Endothelial cell of umbilical vein (primary cell): ENCODE measurements at regions not wholly inside any gene's neighbourhood (a gene's known extent, or its start where the extent isn't known, plus 50 kb on each side); places are given as distances from the start of the nearest gene placed in this dataset.

Experiments used
- BruUV-seq: library from RNA; stranded (reverse); fragments of 400-500 nt; replicated peaks from 2 replicates; lab custom pipeline; 2021; lab: Mats Ljungman, UMichigan
- CTCF ChIA-PET: fragments of 300-600, 350-600 bp; sonication (Branson Sonifier 250); formaldehyde crosslinking; loops from one replicate; lab custom pipeline; 2021; ENCODE audit warnings: antibody characterized with exemption, inconsistent platforms; lab: Charles Lee
- POLR2A ChIA-PET: fragments of 300-600, 350-600 bp; sonication (Branson Sonifier 250); formaldehyde crosslinking; loops from one replicate; lab custom pipeline; 2021; ENCODE audit warnings: antibody characterized with exemption, inconsistent platforms; lab: Charles Lee
- DNase-seq: peaks from one replicate; pipeline ENCODE4 v3.0.0-alpha.2; 2011; ENCODE audit warnings: low read depth, low spot score
- FAIRE-seq: peaks from 2 replicates; lab custom pipeline; 2011; peaks lifted over from hg19 to GRCh38; lab: Jason Lieb, UNC
- H2AFZ ChIP-seq: 2 replicates; pipeline ENCODE4 v1.6.0; 2012; ENCODE audit warnings: low read depth, low read length, control low read depth, inconsistent platforms
- H3K27ac ChIP-seq: 2 replicates; pipeline ENCODE4 v1.5.1; 2011; ENCODE audit warnings: low read depth, mild to moderate bottlenecking, control low read depth, low read length, moderate library complexity; ENCODE audit not compliant: insufficient read depth
- H3K27me3 ChIP-seq, 2 experiments: 2 replicates each; pipeline versions ENCODE4 v1.6.0 to v1.6.1; 2011; ENCODE audit warnings: low read length in 2 of 2, mixed read lengths in 1 of 2; ENCODE audit not compliant: control insufficient read depth in 2 of 2, insufficient read depth in 2 of 2
- H3K36me3 ChIP-seq, 2 experiments: 2 replicates in 1 of 2; 3 replicates in 1 of 2; pipeline ENCODE4 v1.5.1; 2011; ENCODE audit warnings: low read length in 2 of 2, mild to moderate bottlenecking in 1 of 2, moderate library complexity in 1 of 2; ENCODE audit not compliant: control insufficient read depth in 2 of 2, insufficient read depth in 2 of 2; ENCODE audit errors: extremely low read depth in 1 of 2
- H3K4me1 ChIP-seq: 3 replicates; pipeline ENCODE4 v1.5.1; 2011; ENCODE audit warnings: mild to moderate bottlenecking, low read length; ENCODE audit not compliant: control insufficient read depth, insufficient read depth; ENCODE audit errors: extremely low read depth
- H3K4me2 ChIP-seq: 2 replicates; pipeline ENCODE4 v1.6.1; 2011; ENCODE audit warnings: low read length, control low read depth, mixed read lengths; ENCODE audit not compliant: insufficient read depth
- H3K4me3 ChIP-seq, 3 experiments: fragments of 200-600 bp in 1 of 3; sonication (generic), shearing (Covaris generic) in 1 of 3; replicated peaks in 1 of 3; 2 replicates each; pipeline ENCODE4 v1.5.1; 2011 to 2016; ENCODE audit warnings: control low read depth in 3 of 3, low read length in 3 of 3, mild to moderate bottlenecking in 2 of 3, inconsistent platforms in 1 of 3, low read depth in 1 of 3, moderate library complexity in 1 of 3; ENCODE audit not compliant: insufficient read depth in 1 of 3
- H3K79me2 ChIP-seq: 2 replicates; pipeline ENCODE4 v1.6.0; 2012; ENCODE audit warnings: low read length, inconsistent platforms; ENCODE audit not compliant: control insufficient read depth, insufficient read depth
- H3K9ac ChIP-seq: replicated peaks from 2 replicates; pipeline ENCODE3; 2011; ENCODE audit warnings: low read length, control low read depth; ENCODE audit not compliant: insufficient read depth; ENCODE audit errors: extremely low read depth
- H3K9me1 ChIP-seq: replicated peaks from 3 replicates; pipeline ENCODE4 v1.6.0; 2011; ENCODE audit warnings: mild to moderate bottlenecking, low read length; ENCODE audit not compliant: control insufficient read depth, insufficient read depth; ENCODE audit errors: extremely low read depth
- H3K9me3 ChIP-seq: replicated peaks from 2 replicates; pipeline ENCODE4 v1.5.1; 2012; ENCODE audit warnings: low read length, inconsistent platforms; ENCODE audit not compliant: control insufficient read depth, insufficient read depth
- H4K20me1 ChIP-seq: replicated peaks from 2 replicates; pipeline ENCODE3; 2011; ENCODE audit warnings: mild to moderate bottlenecking, low read length; ENCODE audit not compliant: control insufficient read depth, insufficient read depth; ENCODE audit errors: extremely low read depth
- EZH2 ChIP-seq: IDR thresholded peaks from 2 replicates; pipeline ENCODE4 v1.6.1; 2012; ENCODE audit warnings: borderline replicate concordance, low read depth, mild to moderate bottlenecking, moderate library complexity, low read length, inconsistent platforms; ENCODE audit not compliant: severe bottlenecking
- FOS ChIP-seq: IDR thresholded peaks from 2 replicates; pipeline ENCODE4 v1.6.1; 2011; ENCODE audit warnings: mild to moderate bottlenecking, low read length, moderate library complexity, borderline replicate concordance; ENCODE audit not compliant: insufficient read depth
- GATA2 ChIP-seq: IDR thresholded peaks from 2 replicates; pipeline ENCODE4 v1.7.0; 2011; ENCODE audit warnings: low read depth, mild to moderate bottlenecking, moderate library complexity, mixed read lengths, low read length; ENCODE audit not compliant: insufficient read length, insufficient read depth
- JUN ChIP-seq: IDR thresholded peaks from 2 replicates; pipeline ENCODE4 v1.6.1; 2011; ENCODE audit warnings: borderline replicate concordance, low read depth; ENCODE audit not compliant: insufficient read length, insufficient read depth
- MYC ChIP-seq: IDR thresholded peaks from one replicate; pipeline ENCODE4 v1.6.1; 2011; ENCODE audit warnings: mild to moderate bottlenecking, low read depth, low read length
- POLR2A ChIP-seq: IDR thresholded peaks from 2 replicates; pipeline ENCODE4 v1.6.1; 2012; ENCODE audit warnings: low read depth, mild to moderate bottlenecking, control low read depth, low read length
- POLR2AphosphoS5 ChIP-seq: IDR thresholded peaks from 2 replicates; pipeline ENCODE4 v1.6.1; 2012; ENCODE audit warnings: low read depth, mild to moderate bottlenecking, control low read depth, low read length, moderate library complexity; ENCODE audit not compliant: insufficient read depth
- dilution Hi-C: fragments of 300-500 bp; cut with MboI; formaldehyde crosslinking; loops from one replicate; pipeline ENCODE4 v1.15.0; 2019; ENCODE audit warnings: low sequenced_read_pairs; ENCODE audit not compliant: extremely low pct_ligation_motif_present
- intact Hi-C: fragments of 100-400 bp; cut with micrococcal nuclease; formaldehyde crosslinking; loops from one replicate; pipeline ENCODE4 v1.10.0; 2022
- TF ChIP-seq, protein P1 (sequence below), 2 donors: IDR thresholded peaks; 1 replicate in 1 of 2; 2 replicates in 1 of 2; pipeline ENCODE4 v1.5.1; 2011; ENCODE audit warnings: low read length in 2 of 2, mild to moderate bottlenecking in 2 of 2, moderate library complexity in 2 of 2, control low read depth in 1 of 2, inconsistent platforms in 1 of 2, low read depth in 1 of 2; ENCODE audit not compliant: insufficient read depth in 1 of 2; ENCODE audit errors: extremely low read depth in 1 of 2
- TF ChIP-seq, protein P2 (sequence below): IDR thresholded peaks from 2 replicates; pipeline ENCODE4 v1.6.1; 2011; ENCODE audit not compliant: insufficient read depth, insufficient read length

DNA sequence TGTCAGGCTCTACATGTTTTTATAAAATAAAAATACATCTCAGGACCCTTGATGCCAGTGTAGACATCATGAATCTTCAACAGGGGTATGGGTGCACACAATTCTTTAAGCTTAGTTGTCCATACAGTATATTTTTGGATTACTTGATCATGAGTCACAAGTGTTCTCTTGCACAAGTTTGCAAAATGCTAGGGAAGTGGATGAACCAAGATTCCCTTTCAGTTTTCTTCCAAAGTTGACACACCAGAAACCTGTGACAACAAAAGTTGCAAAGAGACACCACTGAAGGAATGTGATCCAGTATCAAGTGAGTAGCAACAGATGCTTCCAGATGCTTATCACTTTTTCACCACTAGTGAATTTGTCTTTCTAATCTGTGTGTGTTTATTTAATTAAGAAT lies 1021.2 kb downstream of the PCDH7 start:
- Histone ChIP-seq H3K4me2 (no peak overlapping the region), H3K36me3 (no peaks in the 10 kb centered on the region), H3K79me2 (no peaks in the 10 kb centered on the region), H3K4me3 (no peak overlapping the region), H4K20me1 (no peaks in the 10 kb centered on the region), H2AFZ (no peak overlapping the region), H3K4me1 (no peaks in the 10 kb centered on the region), H3K27me3 (no peaks in the 10 kb centered on the region), H3K9me1 (no peaks in the 10 kb centered on the region), H3K9ac (no peak overlapping the region), H3K27ac (no peak overlapping the region), H3K9me3 (no peaks in the 10 kb centered on the region)
- ChIA-PET CTCF (no interaction called here), POLR2A (no interaction called here)
- dilution Hi-C loops, result no loop called here
- no peak for FAIRE-seq
- TF ChIP-seq, protein P1, sequence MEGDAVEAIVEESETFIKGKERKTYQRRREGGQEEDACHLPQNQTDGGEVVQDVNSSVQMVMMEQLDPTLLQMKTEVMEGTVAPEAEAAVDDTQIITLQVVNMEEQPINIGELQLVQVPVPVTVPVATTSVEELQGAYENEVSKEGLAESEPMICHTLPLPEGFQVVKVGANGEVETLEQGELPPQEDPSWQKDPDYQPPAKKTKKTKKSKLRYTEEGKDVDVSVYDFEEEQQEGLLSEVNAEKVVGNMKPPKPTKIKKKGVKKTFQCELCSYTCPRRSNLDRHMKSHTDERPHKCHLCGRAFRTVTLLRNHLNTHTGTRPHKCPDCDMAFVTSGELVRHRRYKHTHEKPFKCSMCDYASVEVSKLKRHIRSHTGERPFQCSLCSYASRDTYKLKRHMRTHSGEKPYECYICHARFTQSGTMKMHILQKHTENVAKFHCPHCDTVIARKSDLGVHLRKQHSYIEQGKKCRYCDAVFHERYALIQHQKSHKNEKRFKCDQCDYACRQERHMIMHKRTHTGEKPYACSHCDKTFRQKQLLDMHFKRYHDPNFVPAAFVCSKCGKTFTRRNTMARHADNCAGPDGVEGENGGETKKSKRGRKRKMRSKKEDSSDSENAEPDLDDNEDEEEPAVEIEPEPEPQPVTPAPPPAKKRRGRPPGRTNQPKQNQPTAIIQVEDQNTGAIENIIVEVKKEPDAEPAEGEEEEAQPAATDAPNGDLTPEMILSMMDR (IDR thresholded peaks at IDR 0.05; ENCODE audit: extremely low read depth in 1 of 2, insufficient read depth in 1 of 2, low read depth in 1 of 2, low read length in 2 of 2), result no peak
- TF ChIP-seq MYC (no peak), FOS (no peak), POLR2A (no peak)
- TF ChIP-seq, protein P2, sequence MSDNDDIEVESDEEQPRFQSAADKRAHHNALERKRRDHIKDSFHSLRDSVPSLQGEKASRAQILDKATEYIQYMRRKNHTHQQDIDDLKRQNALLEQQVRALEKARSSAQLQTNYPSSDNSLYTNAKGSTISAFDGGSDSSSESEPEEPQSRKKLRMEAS, result no peak
- DNase-seq, result no peak
- intact Hi-C loops, result no loop called here
- BruUV-seq, result no TSS peak

DNA sequence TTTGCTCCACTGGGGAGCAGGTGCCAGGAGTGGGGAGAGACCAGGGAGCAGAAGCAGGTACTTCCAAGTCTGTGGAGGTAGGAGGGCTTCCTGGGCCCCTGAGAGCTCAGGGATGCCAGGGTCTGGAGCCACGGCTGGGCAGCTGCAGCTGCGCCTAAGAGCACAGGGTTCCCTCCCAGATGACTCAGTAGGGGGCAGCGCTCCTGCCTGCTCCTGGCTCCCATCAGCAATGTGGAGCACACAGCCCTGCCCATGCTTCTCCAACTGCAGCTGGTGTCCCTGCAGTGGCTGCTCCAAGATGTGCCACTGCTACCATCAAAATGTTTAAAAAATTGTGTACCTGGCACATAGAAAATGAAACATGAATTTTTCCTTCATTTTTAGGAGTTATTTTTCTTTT lies 1028.2 kb downstream of the PCDH7 start:
- Histone ChIP-seq H3K9ac (no peak overlapping the region), H3K27ac (no peak overlapping the region), H3K36me3 (no peaks in the 10 kb centered on the region), H3K9me3 (no peaks in the 10 kb centered on the region), H3K4me1 (no peaks in the 10 kb centered on the region), H3K4me3 (no peak overlapping the region), H3K79me2 (no peaks in the 10 kb centered on the region), H2AFZ (no peak overlapping the region), H3K4me2 (no peak overlapping the region), H3K9me1 (no peaks in the 10 kb centered on the region), H3K27me3 (no peaks in the 10 kb centered on the region), H4K20me1 (no peaks in the 10 kb centered on the region)
- TF ChIP-seq JUN, result no peak
- TF ChIP-seq FOS, result no peak
- TF ChIP-seq, protein P2, result no peak
- TF ChIP-seq, protein P1 (IDR thresholded peaks at IDR 0.05; ENCODE audit: extremely low read depth in 1 of 2, insufficient read depth in 1 of 2, low read depth in 1 of 2, low read length in 2 of 2), result no peak
- TF ChIP-seq EZH2, result no peak
- TF ChIP-seq MYC, result no peak
- no peak for TF ChIP-seq POLR2AphosphoS5
- TF ChIP-seq POLR2A, result no peak
- TF ChIP-seq GATA2, result no peak
- FAIRE-seq (no peak), DNase-seq (no peak)
- ChIA-PET CTCF (interaction anchor here (0.9 kb wide), 1 partner anchor 18 kb away, joined by 3 read pairs; no protein-coding TSS in a partner anchor), POLR2A (no interaction called here)
- BruUV-seq, result no TSS peak
- intact Hi-C loops (no loop called here), dilution Hi-C loops (no loop called here)
